HL-60 (cell line): ENCODE measurements at regions not wholly inside any gene's neighbourhood (a gene's known extent, or its start where the extent isn't known, plus 50 kb on each side); places are given as distances from the start of the nearest gene placed in this dataset.

ENCODE experiments used
- CTCF ChIP-seq: IDR thresholded peaks from one replicate; pipeline ENCODE4 v1.5.1; 2011; ENCODE audit warnings: low read length, control low read depth, inconsistent platforms; ENCODE audit not compliant: insufficient read depth
- GABPA ChIP-seq: IDR thresholded peaks from 2 replicates; pipeline ENCODE4 v1.6.1; 2012; ENCODE audit warnings: low read depth
- POLR2AphosphoS5 ChIP-seq: IDR thresholded peaks from 2 replicates; pipeline ENCODE4 v1.6.1; 2012; ENCODE audit warnings: low read depth
- REST ChIP-seq: IDR thresholded peaks from 2 replicates; pipeline ENCODE4 v1.6.1; 2012; ENCODE audit warnings: low read depth; ENCODE audit not compliant: insufficient replicate concordance

- TF ChIP-seq CTCF (no peak), POLR2AphosphoS5 (no peak), REST (no peak), GABPA (no peak)
Observed at GRCh38 chr6:11442495-11442894, 95.1 kb upstream of the TMEM170B start.
